CD4-positive, alpha-beta T cell treated with Interleukin-17A for 1 hour (primary cell): ENCODE measurements at regions not wholly inside any gene's neighbourhood (a gene's known extent, or its start where the extent isn't known, plus 50 kb on each side); places are given as distances from the start of the nearest gene placed in this dataset.
"Not testable (repeated sequence)": the region's sequence is repeated elsewhere in the genome, so short reads cannot be mapped to it uniquely, and the experiment has no call there.

ENCODE experiments used
- DNase-seq: peaks from one replicate; pipeline ENCODE4 v3.0.0-alpha.2; 2020

- DNase-seq = no peak
Measured at GRCh38 chr9:73095425-73095824, 56.2 kb upstream of the ANXA1 start.

- no peak for DNase-seq
Measured at GRCh38 chr9:73093740-73094379, 57.8 kb upstream of the ANXA1 start.

GRCh38 chr9:73093016-73093739 is 58.5 kb upstream of the ANXA1 start:
- no peak for DNase-seq

DNA sequence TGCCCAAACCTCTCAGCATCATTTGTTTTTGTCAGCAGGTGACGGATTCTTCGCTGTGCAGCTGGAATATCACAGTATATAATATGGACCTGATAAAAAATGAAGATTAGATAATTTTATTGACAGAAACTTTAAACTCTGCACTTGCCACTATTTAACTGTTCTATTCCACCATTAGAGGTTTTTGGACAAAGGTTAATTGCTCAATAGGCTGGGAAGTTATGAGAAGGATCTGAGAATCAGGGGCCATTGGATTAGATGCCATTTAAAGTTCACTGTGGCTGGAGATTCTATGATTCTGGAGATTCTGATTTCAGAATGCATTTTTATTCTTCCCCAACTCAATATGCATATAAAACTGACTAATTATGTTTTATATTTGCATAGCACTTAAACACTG is 59.8 kb upstream of the ANXA1 start:
- DNase-seq = no peak

DNA sequence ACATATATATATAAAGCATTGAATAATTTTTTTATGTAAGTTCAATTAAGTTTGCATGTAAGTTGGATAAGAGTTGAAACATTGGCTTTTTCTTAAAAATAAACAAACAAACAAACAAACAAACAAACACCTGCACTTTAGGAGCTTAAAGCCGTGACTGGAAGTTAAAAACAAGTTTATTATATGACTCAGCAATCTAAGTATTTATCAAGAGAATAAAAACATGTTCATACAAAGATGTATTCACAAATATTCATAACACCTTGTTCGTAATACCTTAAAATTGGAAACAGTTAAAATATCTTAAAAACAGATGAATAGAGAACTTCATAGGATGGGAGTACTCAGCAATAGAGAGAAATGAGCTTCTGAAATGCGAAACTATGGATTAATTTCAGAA is 61.5 kb upstream of the ANXA1 start:
- DNase-seq = no peak

GRCh38 chr9:73089304-73089985 is 62.2 kb upstream of the ANXA1 start:
- DNase-seq = no peak

- not testable (repeated sequence) for DNase-seq
Measured at GRCh38 chr9:73087876-73088275, 63.8 kb upstream of the ANXA1 start.

- DNase-seq = no peak
Measured at GRCh38 chr9:73083519-73083918, 68.1 kb upstream of the ANXA1 start.

DNA sequence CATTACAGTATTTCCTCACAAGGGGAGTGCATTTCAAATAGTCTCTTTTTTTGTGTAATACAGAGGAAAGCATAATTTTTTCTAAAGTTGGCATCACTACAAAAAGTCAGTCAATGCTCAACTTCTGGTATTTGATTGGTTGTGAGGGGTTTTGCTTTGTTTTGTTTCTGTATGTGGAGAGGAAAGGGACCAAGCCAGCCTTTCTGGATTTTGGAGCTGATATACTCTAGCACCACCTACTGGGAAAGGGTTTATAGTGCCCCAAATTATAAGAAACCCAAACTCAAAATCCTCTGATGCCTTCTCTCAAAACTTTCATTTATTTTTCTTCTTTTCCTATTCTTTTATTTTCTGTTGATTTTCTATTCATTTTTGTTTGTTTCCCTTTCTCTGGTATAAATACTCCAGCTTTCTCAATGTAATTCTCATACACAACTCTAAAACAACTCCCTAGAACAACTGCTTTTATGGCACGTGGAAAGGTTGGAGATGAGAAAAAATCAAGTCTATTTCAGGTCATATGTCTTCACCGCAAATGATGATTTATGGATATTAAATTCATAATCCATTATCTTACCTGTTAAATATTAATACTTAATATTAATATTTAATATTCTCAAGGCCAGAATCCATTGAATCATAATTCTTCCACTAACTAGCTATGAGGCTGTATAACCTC is 69.5 kb upstream of the ANXA1 start:
- DNase-seq = peak; percentile 39

- DNase-seq = no peak
Measured at GRCh38 chr9:73080110-73080694, 71.5 kb upstream of the ANXA1 start.

GRCh38 chr9:73079326-73079725 is 72.3 kb upstream of the ANXA1 start:
- no peak for DNase-seq

DNA sequence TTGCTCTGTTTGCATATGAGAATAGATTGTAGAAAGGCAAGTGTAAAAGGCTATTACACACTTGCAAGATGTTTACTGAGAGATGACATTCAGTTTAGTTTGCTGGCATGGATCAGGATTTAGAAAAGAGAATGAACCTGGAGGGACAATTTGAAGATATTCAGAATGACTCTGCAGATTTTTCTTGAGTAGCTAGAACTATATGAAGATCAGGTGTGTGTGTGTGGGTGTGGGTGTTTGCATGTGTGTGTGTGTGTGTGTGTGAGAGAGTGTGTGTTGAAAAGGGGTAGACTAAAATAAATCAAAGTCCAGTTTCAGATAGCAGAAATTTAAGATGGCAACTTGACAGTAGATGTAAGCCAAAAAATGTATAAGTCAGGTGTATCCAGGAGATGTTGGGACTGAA is 74.0 kb upstream of the ANXA1 start:
- no peak for DNase-seq

GRCh38 chr9:73076970-73077369 is 74.7 kb upstream of the ANXA1 start:
- no peak for DNase-seq

DNA sequence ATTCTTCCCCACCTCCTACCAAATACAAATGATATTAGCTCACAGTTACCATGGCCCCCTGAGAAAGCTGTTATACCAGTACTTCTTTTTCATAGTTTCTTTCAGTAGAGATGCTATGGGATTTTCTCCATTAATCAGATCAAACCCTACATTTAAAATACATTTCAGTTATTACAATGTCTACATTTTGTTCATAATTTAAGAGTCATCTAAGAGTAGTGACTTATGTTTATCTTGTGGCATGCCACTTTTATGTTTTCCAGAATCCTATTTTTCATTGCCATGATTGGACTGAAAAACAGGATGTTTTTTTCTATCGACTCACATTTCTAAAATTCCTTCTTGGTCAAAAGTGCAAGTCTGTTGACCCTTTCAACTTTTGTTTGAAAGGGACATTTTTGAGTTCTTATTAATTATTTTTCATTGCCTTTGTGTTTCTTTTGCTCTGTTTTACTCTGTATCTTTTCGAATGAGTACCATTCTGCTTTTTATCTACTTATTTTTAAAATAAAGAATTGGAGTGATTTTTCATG is 77.4 kb upstream of the ANXA1 start:
- no peak for DNase-seq

DNA sequence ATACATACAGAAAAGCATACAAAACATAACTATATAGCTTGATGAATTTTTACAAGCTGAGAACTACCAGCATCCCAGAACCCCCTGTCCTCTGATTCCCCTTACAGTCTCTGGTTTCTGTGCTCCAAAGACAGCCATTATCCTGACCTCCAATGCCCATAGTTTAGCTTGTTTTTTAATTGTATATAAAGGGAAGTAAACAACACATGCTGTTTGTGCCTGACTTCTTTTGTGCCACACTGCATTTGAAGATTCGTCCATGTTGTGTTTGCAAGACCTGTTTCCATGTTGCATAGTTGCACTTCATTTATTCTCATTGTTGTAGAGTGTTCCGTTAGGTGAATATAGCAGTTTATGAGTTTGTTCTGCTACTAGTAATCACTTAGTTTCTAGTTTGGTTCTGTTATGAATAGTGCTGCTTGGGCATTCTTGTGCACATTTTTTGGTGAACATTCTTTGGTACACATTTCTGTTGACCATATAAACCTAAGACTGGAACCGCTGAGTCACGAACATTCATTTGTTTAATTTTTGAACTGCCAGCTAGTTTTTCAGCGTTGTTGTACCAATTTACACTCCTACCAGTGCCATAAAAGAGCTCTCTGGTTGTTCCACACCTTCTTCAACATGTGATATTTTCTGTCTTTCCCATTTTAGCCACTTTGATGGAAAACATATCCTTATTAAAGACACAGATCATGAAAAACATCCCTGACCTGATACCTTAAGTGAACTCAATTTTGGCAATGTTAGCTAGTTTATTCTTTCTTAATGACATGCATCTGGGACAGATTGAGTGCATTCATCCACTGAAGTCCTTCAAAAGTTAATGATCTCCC is 78.1 kb upstream of the ANXA1 start:
- no peak for DNase-seq

DNA sequence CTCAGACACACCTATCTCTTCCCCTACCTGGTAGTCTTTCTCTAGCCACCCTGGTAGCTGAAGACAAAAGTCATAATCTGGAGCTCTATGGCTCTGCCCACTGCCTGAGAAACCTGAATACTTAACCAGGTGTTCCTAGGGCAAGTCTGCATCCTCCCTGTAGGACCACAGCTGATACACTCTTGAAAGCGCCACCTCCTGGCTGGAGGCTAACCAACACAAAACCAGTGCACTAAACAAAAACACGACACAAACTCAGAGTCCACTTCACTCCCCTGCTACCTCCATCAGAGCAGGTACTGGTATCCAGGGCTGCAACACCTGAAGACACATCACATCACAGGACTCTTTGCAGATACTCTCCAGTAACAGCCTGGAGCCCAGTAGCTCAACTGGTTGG is 84.6 kb upstream of the ANXA1 start:
- DNase-seq = no peak

- DNase-seq = no peak
Measured at GRCh38 chr9:73065439-73065838, 86.2 kb upstream of the ANXA1 start.

DNA sequence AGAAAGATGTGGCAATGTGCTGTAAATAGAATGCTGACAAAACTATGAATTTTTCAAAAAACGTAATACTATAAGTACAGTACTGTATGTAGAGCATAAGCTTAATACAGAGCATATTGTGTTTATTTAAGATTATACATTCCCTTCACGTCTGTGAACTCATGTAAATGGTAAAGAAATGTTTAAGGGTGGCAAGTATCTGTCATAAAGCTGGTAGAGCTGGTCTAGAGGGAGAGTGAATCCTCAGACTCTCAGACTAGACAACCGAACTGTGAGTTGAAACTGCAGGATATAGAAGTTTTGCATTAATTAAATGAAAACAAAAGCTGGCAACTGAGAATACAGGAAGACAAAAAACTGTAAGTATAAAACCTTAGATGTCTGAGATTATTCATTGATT is 87.3 kb upstream of the ANXA1 start:
- DNase-seq = no peak

DNA sequence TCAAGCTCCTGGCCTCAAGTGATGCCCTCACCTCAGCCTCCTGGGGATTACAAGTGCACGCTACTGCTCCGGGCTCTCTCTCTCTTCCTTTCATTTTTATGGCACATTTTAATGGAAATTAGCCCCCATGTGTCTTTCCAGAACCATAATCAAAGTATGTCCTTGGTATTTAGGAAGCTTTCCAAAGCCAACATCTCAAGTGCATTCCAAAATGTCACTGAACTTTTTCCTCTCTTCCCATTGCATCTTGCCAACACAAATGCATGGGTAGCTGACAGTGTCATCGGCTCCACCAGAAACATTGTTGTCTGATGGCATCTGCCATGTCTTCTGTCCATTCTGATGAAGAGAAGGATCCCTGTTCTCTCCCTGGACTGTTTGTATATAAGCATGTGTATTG is 90.5 kb upstream of the ANXA1 start:
- no peak for DNase-seq

DNA sequence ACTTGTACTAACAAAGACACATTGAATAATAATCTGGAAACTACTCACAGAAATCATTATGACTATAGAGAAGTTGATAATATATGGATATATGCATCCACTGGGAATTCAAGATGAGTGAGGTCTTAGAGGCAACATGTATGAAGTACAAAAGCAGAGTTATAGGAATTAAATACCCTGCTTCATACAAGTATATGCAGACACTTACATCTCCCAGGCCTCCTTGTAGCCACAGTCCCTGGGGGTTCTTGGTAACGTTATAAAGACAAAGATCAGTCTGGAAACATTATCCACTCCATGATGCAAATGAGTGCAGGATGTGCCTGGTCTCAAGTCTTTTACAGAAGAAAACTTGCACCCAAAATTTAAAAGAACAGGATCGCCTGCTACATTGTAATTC is 92.4 kb upstream of the ANXA1 start:
- no peak for DNase-seq

- no peak for DNase-seq
Measured at GRCh38 chr9:73056245-73056644, 95.4 kb upstream of the ANXA1 start.

DNA sequence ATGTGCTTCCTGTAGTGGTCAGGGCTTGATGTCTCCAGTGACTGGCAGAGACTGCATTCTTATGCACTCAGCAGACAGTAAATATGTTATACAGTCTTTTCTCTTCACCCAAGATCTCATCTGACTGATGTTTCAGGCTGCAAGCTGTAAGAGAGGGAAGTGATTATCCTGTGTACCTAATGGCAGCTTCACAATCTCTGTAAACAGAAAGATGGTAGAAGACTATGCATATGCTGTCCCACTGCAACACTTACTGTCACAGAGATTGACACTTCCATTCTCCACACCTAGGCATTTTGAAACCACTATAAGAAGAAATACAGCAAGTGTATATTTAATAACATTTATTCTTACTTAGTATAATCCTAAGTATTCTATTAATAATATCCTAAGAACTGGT is 97.6 kb upstream of the ANXA1 start:
- no peak for DNase-seq
